NT2/D1 (cell line): ENCODE measurements at regions not wholly inside any gene's neighbourhood (a gene's known extent, or its start where the extent isn't known, plus 50 kb on each side); places are given as distances from the start of the nearest gene placed in this dataset.

ENCODE experiments used
- DNase-seq: peaks from one replicate; pipeline ENCODE4 v3.0.0-alpha.2; 2011; ENCODE audit warnings: low read depth, low spot score
- H3K27me3 ChIP-seq: 2 replicates; pipeline ENCODE4 v1.6.0; 2011; ENCODE audit warnings: mild to moderate bottlenecking; ENCODE audit not compliant: insufficient read length, insufficient read depth
- H3K36me3 ChIP-seq: 2 replicates; pipeline ENCODE4 v1.6.1; 2011; ENCODE audit warnings: mild to moderate bottlenecking, low read length, mixed read lengths; ENCODE audit not compliant: insufficient read depth, insufficient read length
- H3K4me1 ChIP-seq: 2 replicates; pipeline ENCODE4 v1.5.1; 2011; ENCODE audit not compliant: insufficient read depth, insufficient read length
- H3K4me3 ChIP-seq: 2 replicates; pipeline ENCODE4 v1.5.1; 2011; ENCODE audit warnings: low read depth; ENCODE audit not compliant: insufficient read length
- H3K9ac ChIP-seq: 2 replicates; pipeline ENCODE4 v1.6.0; 2011; ENCODE audit warnings: low read depth; ENCODE audit not compliant: insufficient read length
- H3K9me3 ChIP-seq: 2 replicates; pipeline ENCODE4 v1.5.1; 2011; ENCODE audit warnings: mild to moderate bottlenecking, low read length; ENCODE audit not compliant: insufficient read depth
- SUZ12 ChIP-seq: IDR thresholded peaks from 2 replicates; pipeline ENCODE4 v1.6.1; 2011; ENCODE audit not compliant: insufficient read length, insufficient read depth; ENCODE audit errors: extremely low read depth
- YY1 ChIP-seq: IDR thresholded peaks from 2 replicates; pipeline ENCODE4 v1.6.1; 2011; ENCODE audit not compliant: insufficient read length, insufficient read depth
- ZNF274 ChIP-seq: IDR thresholded peaks from 2 replicates; pipeline ENCODE4 v1.6.1; 2011; ENCODE audit warnings: mild to moderate bottlenecking, low read depth, low read length

DNA sequence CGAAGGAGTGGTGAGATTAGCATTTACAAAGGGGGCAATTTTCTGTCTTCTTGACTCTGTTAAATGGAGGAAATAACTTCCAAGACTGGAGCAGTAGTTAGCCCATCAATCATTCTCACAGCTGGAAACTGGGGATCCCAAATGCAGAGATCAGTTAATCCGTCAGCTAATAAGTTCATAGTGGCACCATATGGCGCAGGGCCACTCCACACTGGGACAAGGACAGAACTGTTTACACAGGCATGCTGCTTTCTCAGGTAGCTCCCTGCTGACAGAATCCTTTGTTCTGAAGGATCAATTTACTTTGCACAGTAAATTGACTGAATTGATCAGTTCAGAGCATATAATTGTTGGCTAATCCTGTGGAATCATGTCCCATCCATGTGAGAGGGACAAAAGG lies 395.7 kb downstream of the TMEM161B start:
- H3K4me3 ChIP-seq = no peak overlapping the region
- H3K36me3 ChIP-seq = no peaks in the 10 kb centered on the region
- no peak overlapping the region for H3K9ac ChIP-seq
- no peaks in the 10 kb centered on the region for H3K9me3 ChIP-seq
- no peak for DNase-seq
- TF ChIP-seq SUZ12 = no peak
- no peak for TF ChIP-seq YY1
- TF ChIP-seq ZNF274 = no peak
- no peaks in the 10 kb centered on the region for H3K4me1 ChIP-seq
- H3K27me3 ChIP-seq = peaks cover 4% of the 10 kb centered on the region

DNA sequence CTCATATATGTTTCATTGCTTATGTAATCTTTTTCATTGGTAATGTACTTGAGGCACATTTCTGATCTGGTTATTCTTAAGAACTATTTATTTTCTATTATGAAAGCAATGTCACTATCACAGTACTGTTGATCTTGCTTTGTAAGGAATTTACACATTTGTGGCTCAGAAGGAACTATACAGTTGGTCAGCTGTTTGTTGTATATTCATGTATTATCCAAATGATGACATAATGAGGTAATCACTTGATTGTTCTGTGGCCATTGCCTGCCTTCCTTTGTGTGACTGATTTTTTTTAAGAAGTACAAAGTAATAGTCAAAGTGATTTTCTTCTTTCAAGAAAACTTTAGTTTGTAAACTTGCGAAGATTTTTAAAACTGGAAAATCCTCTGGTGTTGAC lies 399.9 kb downstream of the TMEM161B start:
- no peak overlapping the region for H3K9ac ChIP-seq
- H3K4me1 ChIP-seq = no peaks in the 10 kb centered on the region
- H3K36me3 ChIP-seq = no peaks in the 10 kb centered on the region
- H3K9me3 ChIP-seq = no peaks in the 10 kb centered on the region
- no peak for DNase-seq
- TF ChIP-seq ZNF274 (no peak), YY1 (no peak), SUZ12 (no peak)
- peaks cover 4% of the 10 kb centered on the region for H3K27me3 ChIP-seq
- H3K4me3 ChIP-seq = no peak overlapping the region

DNA sequence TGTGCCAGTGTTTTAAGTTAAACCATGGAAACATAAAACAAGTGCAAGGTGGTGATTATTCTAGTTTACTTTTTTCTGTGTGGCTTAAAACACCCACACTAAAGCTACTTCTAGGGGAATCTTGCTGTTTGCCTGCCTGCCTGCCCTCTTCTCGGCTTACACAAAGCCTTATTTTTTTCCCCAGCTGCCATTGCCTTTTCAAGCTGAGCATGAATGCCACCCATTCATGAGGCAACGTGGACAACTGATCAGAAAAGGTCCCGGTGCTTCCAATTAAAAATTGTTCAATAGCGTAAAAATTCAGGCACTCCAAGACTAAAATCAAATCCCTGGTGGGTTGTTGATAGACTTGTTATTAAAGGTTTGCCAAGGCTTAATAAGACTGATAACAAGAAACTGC lies 401.4 kb downstream of the TMEM161B start:
- H3K9ac ChIP-seq = no peak overlapping the region
- no peaks in the 10 kb centered on the region for H3K27me3 ChIP-seq
- no peaks in the 10 kb centered on the region for H3K9me3 ChIP-seq
- H3K4me3 ChIP-seq = no peak overlapping the region
- no peak for DNase-seq
- TF ChIP-seq SUZ12 (no peak), YY1 (no peak), ZNF274 (no peak)
- H3K4me1 ChIP-seq = no peaks in the 10 kb centered on the region
- H3K36me3 ChIP-seq = no peaks in the 10 kb centered on the region

DNA sequence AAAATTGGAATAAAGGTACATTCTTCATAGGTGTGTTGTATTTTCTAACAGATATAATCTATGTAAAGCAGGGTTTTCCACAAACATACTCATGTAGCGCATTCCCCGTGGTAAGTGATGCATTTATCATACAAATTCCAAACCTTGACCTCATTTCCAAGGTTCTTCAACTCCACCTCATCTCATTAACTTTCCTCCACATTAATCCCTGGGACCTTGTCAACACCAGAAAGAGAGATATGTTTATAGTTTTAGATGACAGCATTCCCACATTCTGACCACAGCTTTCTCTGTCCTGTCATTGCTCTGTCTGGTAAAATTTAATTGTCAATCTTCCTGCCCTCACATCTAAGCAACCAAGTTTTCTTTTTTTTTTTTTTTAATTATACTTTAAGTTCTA lies 415.1 kb downstream of the TMEM161B start:
- no peak overlapping the region for H3K9ac ChIP-seq

DNA sequence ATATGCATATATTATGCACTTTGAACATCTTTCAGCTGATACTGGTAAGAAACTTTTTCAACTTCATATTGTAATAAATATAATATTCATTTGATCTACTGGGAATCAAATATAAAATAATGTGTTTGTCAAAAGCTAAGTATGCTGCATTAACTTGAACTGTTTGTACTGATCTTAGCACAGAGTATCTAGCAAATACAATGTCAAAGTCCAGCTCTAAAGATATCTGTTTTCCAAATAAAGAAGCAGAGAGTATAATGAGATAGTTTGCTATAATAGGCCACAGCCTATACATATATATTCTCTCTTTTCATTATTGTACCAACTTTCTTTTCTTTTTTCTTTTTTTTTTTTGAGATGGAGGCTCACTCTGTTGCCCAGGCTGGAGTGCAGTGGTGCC lies 417.0 kb downstream of the TMEM161B start:
- no peaks in the 10 kb centered on the region for H3K27me3 ChIP-seq
- no peaks in the 10 kb centered on the region for H3K36me3 ChIP-seq
- H3K4me3 ChIP-seq = no peak overlapping the region
- H3K9ac ChIP-seq = no peak overlapping the region
- no peak for DNase-seq
- no peaks in the 10 kb centered on the region for H3K4me1 ChIP-seq
- TF ChIP-seq YY1 = no peak
- no peak for TF ChIP-seq ZNF274
- no peak for TF ChIP-seq SUZ12
- H3K9me3 ChIP-seq = no peaks in the 10 kb centered on the region

More for the DNA sequence above, 415.1 kb downstream of the TMEM161B start:
- no peak for TF ChIP-seq ZNF274
- no peak for TF ChIP-seq SUZ12
- no peak for TF ChIP-seq YY1
- no peak for DNase-seq
- Histone ChIP-seq H3K9me3 (no peaks in the 10 kb centered on the region), H3K4me1 (no peaks in the 10 kb centered on the region), H3K36me3 (no peaks in the 10 kb centered on the region), H3K4me3 (no peak overlapping the region), H3K27me3 (no peaks in the 10 kb centered on the region)

DNA sequence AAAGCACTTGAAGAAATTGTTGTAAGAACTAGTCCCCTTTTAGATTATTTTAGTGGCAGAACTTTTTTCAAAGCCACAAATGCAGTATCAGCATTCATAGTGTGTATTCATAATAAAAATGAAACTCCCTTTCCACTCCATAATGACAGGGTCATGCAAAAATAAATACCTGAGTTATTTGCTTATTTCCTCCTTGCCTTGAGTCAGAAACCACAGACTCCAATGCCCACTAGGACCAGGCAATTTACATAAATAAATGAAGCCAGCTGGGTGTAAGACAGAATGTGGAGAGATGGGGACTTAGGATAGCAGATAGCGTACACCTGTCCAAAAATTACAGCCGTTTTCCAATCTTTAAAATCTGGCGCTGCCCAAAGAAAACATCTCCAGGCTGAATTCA lies 417.8 kb downstream of the TMEM161B start:
- H3K9me3 ChIP-seq = no peaks in the 10 kb centered on the region
- TF ChIP-seq ZNF274 (no peak), SUZ12 (no peak), YY1 (no peak)
- no peaks in the 10 kb centered on the region for H3K4me1 ChIP-seq
- DNase-seq = no peak
- no peak overlapping the region for H3K4me3 ChIP-seq
- H3K9ac ChIP-seq = no peak overlapping the region
- H3K36me3 ChIP-seq = no peaks in the 10 kb centered on the region
- no peaks in the 10 kb centered on the region for H3K27me3 ChIP-seq

DNA sequence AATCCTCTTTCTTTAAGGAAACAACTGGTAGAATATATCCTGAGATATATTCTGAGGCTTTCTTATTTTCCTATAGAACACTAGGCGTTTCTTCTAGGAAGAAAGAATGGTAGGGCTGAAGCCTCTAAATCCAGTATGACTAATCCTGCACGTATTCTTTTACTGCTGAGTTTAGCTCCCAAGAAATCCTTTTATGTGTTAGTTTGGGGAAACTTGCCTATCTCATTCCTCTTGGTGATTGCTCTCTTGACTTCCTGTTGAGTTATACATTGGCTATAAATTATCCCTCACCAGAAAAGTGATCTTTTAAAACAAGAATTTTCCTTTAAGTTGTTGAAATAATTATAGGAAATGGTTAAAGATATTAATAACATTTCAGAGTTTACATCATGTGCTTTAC lies 422.9 kb downstream of the TMEM161B start:
- H3K27me3 ChIP-seq = no peaks in the 10 kb centered on the region
- H3K36me3 ChIP-seq = no peaks in the 10 kb centered on the region
- H3K4me3 ChIP-seq = no peak overlapping the region
- no peaks in the 10 kb centered on the region for H3K9me3 ChIP-seq
- H3K4me1 ChIP-seq = no peaks in the 10 kb centered on the region
- no peak for DNase-seq
- no peak for TF ChIP-seq SUZ12
- no peak for TF ChIP-seq YY1
- TF ChIP-seq ZNF274 = no peak
- H3K9ac ChIP-seq = no peak overlapping the region

DNA sequence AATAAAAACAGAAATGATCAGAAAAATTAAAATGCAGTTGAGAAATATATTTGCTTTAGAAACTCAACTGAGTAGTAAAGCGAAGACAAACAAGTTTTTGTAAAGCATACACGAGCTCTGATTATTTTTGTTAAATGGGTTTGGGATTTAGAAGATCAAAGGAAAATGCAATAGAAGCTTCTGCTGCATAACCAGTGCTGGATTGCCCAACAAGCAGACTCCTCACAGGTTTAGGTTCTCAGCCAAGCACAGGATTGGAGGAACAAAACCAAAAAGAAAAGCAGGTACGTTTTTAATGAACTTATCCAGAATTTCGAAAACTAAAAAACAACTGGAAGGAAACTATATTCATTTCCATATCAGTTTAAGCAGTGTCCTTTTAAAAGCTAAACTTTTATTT lies 423.8 kb downstream of the TMEM161B start:
- Histone ChIP-seq H3K9me3 (no peaks in the 10 kb centered on the region), H3K4me3 (no peak overlapping the region), H3K27me3 (no peaks in the 10 kb centered on the region), H3K4me1 (no peaks in the 10 kb centered on the region), H3K36me3 (no peaks in the 10 kb centered on the region), H3K9ac (no peak overlapping the region)
- TF ChIP-seq ZNF274 (no peak), SUZ12 (no peak), YY1 (no peak)
- no peak for DNase-seq
